Stimulated activated CD8-positive, alpha-beta memory T cell treated with anti-CD3 and anti-CD28 coated beads, Interleukin-12 subunit alpha, Interleukin-12 subunit beta, amount 100 ng/mL, for 1 hour (primary cell): ENCODE measurements at regions not wholly inside any gene's neighbourhood (a gene's known extent, or its start where the extent isn't known, plus 50 kb on each side); places are given as distances from the start of the nearest gene placed in this dataset.
A peak's percentile ranks its signal among the peaks of the same experiment; 100 is the strongest.

Experiments used
- DNase-seq: peaks from one replicate; pipeline ENCODE4 v3.0.0-alpha.2; 2020; ENCODE audit warnings: low read depth

DNA sequence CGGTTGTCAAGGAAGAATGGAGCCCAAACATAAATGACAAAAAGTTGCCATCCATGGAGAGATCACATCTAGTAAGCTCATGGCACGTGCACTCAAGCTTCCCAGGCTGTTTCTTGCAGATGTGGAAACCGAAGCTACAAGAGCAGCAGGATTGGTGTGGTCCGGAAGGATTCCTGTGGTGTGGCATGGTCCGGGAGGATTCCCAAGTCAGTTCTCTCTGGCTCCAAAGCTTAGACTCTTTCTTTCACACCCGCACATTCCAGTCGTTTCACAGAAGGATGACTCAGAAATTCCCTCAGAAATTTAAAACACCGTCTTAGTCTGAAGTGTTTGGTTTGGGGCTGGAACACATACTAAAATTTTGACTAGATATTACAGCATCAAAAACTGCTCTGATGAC, 78.0 kb upstream of the DRD2 start:
- no peak for DNase-seq

DNA sequence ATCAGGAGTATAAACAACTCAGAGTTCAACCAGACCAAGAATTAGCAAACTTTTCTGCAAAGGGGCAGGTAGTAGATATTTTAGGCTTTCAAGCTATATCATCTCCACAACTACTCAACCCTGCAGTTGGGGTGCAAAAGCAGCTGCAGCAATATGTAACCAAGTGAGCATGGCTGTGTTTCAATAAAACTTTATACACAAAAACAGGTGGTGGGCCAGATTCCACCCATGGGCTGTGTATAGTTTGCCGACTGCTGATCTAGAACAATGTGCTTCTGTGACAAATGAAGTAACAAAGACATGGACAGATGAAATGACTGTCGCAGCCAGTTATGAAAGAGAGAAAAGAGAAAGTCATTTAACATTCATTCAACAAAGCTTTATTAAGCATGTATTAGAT, 77.1 kb upstream of the DRD2 start:
- no peak for DNase-seq

DNA sequence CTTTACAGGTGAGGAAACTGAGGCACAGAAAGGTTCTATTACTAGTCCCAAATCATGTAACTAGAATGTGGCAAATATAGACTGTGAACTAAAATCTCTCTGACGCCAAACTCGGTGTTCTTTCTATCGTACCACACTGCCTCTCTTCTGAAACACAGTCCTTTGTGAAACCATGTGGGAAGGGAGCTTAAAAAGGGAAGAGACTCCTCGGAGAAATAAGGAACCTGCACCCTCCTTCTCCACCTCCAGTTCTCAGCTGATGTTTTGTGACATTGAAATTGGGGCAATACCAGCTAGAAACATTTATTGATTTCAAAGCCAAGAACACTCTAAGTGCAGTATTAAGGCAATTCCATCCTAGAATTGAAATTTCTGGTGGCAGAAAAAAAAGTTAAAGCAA, 76.4 kb upstream of the DRD2 start:
- DNase-seq = no peak

DNA sequence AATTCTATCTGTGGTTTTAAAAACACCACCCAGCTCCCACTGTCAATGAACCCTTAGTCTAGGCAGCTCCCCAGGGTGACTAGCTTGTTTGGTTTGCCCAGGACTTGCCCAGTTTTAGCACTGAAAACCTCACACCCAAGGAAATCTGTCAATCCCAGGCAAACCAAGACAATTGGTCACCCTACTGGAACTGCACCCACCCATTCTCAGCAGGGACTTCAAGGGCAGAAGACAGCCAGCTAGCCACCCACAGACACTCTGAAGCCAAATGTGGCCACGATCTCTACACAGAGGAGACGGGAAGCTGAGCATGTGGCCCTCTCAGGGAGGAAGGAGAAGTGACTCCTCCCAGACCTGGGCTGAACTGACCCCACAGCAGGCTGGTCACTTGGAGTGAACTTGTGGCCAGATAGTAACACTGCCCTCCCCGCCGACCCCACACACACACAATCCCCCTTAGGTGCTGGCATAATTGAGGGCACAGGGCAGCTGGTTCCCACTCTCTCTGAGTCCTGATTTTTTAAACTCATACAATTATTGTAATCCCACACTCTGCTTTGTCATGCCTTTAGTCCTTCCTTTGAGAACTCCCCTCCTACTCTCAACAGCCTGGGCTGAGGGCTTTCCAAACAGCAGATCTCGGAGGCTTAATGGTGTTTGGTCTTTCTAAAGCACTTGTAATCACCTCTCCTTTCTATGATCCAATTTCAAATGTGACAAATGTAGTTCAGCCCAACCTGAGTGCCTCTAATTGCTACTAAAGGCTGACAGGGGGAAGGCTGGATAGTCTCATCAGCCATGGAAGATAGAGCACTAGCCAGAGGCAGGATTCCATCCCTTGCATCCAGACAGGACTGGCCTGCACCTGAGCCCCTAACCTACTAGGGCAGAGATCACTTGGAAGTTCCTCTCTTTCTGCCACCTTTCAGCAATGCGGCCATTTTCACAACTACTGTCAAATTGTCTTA, 74.7 kb upstream of the DRD2 start:
- DNase-seq = no peak

DNA sequence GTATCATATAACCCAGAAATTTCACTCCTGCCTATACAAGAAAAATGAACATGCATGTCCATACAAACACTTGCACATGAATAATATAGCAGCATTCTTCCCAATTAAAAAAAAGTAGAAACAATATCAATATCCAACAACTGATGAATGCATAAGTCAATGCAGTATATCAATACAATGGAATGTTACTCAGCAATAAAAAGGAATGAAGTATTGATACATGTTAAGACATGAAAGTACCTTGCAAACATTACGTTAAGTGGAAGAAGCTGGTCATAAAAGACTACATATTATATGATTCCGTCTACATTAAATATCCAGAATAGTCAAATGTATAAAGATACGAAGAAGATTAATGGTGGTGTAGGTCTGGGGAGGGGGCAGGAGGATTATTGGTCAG, 73.9 kb upstream of the DRD2 start:
- no peak for DNase-seq

DNA sequence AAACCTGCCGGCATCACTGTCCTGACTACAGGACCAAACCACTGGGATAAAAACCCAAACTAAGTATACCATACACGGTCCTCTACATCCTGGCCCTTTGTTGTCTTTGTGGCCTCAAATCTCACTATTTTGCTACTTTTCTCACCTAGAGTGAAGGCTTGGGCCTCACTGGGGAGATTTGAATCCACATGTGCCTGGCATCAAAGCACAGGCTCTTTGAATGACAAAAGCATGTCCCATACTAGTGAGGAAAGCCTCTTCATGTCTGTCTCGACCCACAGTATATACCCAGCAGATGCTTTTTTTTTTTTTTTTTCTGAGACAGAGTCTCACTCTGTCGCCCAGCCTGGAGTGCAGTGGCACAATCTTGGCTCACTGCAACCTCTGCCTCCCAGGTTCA, 72.5 kb upstream of the DRD2 start:
- DNase-seq = no peak

DNA sequence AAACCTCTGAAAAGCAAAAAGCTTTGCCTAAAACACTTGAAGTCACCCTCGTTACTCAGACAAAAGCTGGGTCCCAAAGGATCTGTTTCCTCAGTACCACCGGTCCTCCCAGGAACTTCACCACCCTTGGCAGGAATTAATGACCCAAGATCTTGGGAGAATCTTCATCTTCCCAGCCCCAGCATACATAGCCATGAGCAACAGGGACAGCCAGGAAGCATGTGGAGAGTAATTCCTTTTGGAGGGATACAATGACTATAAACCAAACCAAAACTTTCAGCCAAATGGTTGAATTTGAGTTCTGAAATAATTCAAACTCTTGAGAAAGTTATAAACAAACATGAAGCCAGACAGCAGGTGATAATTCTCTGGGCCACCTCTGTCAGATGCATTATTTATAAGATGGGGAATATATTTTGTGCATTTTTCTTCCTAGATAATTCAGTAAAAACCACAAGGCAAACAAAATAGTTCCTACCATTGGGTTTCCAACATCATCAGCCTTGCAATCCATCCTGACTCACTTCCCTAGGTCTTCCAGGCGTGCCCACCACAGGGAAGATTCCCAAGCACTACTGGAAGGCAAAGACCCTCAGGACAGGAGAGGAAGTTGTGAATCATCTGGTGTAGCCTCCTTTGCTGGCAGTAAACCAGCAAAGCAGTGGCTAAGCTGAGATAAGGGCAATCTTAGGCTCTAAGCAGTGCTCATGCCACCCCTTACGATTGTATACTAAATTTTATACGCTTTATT, 71.7 kb upstream of the DRD2 start:
- DNase-seq = no peak

DNA sequence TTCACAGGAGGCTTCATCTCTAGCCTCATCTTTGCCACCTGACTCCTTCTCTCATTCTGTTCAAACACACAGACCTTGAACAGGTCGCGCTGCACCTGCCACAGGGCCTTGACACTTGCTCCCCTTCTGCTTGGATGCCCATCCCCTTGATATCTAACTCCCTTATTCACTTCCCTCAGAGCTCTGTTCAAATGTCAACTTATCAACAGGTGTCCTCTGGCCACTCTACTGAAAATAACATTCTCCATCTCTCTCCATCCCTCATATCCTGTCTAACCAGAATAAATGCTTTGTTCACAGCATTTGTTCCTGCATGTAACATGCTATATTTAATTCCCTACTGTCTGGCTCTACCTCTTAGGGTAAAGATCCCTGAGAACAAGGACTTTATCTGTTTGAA, 67.2 kb upstream of the DRD2 start:
- no peak for DNase-seq

DNA sequence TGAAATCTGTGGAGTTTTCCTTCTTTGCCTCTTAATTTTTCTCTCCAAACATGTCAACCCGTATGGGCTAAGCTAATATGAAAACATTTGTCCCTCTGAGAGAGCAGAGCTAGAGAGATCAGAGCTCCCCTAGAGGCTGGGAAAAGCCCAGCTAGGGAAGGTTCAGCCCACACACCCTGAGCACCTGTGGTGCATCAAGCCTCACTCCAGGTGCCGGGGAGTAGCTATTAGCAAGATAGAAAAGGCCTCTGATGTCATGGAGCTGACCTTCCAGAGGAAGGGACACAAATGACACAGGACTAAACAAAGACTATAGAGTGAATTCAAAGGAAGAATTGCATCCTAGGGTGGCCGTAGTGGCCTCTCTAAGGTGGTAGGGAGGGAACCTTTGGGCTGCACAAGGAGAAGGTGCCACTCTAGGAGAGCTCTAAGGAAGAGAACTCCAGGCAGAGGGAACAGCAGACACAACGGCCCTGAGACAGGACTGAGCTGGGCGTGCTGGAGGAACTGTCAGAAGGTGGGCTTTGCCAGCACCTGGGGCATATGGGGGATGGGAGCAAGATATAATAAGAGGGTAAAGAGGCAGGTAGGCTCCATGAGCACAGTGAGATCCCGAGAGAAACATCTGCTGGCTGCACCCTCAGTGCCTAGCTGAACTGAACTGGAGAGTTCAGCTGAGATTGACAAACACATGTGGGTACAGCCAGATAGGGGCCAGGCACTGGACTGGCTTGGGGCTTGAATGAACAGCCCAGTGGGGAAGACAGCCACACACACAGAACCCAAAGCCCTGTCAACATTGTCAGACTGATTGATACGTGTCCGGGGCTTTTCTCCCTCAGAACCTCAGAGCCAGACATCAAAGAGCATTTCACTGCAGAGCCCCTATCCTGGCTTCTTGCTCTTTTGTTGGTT, 65.5 kb upstream of the DRD2 start:
- DNase-seq = no peak

DNA sequence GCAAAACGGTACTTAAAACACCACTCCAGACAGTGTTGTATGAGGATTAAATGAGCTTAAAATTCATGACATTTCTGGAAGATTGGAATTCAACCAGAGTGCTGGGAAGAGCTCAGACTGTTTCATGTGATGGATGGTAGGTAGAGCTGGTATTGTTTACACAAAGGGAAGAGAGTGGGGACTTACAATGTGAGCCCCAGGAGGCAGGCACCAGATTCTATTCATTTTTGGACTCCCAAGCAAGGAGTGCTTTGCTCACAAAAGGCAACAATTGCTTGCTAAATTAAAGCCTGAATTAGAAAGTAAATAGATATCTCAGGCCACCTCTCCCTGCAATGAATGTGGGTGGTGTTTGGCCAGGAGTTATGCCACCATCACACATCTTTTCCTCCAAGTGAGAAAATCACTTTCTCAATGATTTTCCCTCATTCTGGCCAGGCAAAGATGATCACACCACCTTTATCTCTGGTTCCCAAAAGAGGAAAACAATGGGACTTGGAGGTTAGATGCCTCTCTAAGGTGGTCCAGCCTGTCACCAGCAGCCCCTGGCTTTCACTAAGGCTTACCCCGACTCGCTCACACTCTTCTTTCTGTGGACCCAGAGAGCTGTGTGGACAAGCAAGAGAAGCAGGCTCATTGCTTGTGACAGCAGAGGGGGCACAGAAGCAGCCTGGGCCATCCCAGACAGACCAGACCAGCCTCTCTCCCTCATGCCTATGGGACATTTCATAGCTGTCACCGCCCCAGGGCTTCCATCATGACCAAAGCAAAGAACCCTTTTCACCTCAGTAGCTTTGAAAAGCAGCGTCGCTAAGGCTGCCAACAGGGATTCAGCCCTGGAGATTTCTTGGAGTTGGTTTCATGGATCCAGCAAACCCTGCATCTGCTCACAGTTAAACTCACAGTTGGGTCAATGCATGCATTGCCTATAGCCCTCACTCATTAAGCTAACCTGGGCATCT, 63.5 kb upstream of the DRD2 start:
- no peak for DNase-seq

DNA sequence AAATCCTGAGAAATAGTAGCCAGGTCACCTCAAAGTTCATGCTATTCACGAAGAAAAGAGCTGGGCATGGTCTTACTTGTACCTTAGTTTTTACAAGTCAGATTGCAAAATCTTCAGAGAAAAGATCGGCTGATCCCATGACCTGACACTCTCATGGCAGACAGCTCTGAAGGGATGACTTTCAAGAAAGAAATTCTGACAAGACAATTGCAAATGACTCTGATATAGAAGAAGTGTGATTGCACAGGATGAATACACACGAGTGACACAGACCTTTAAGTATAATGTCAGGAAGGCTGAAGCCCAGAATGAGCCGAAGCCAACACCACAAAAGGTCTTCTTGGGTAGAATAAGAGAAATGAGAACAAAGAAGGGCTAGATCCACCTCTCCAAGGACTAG, 59.4 kb upstream of the DRD2 start:
- no peak for DNase-seq

DNA sequence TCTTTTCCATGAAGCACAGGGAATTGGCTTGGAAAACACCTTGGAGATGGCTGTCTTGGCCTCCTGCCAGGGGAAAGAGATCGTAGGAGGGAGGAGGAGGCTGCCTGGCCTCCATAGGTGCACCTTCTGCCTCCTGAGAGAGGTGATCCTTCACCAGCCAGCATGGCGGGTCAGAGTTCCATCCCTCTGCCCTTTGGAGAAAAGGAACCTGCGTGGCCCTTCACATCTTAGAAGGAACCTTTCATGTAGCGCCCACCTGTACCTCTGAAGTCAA, 58.2 kb upstream of the DRD2 start:
- DNase-seq = no peak

DNA sequence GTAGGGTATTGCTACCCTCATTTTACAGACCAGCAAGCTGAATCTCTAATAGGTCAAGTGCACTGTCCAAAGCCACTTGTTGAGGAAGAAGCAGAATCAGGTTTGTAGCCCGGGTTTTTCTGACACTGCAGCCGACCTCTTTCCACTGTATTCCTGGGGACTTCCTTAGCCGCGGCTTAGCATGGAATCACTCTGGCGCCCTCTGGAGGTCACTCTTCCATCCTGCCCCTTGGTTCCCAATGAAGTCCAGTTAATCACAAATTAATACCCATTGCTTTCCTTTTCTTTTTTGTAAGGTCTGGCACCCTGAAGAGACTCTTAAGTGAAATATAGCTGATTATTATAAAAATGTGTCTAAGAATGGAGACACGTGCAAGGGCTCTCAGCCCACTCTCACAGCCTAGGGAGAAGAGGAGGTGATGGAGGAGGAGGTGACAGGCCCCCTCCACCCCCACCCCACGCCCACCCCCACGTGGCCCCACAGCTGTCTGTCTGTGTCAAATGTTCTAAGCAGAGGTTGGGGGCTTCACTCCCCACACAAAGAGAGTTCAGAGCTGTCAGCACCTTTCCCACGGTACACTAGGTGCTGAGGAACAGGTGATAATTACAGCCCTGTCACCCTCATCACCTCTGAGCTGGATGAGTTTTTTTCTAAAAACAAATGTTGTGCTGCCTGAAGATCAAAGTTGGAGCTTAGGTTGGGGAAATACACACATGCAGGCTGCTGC, 57.7 kb upstream of the DRD2 start:
- DNase-seq = peak; percentile 27

DNA sequence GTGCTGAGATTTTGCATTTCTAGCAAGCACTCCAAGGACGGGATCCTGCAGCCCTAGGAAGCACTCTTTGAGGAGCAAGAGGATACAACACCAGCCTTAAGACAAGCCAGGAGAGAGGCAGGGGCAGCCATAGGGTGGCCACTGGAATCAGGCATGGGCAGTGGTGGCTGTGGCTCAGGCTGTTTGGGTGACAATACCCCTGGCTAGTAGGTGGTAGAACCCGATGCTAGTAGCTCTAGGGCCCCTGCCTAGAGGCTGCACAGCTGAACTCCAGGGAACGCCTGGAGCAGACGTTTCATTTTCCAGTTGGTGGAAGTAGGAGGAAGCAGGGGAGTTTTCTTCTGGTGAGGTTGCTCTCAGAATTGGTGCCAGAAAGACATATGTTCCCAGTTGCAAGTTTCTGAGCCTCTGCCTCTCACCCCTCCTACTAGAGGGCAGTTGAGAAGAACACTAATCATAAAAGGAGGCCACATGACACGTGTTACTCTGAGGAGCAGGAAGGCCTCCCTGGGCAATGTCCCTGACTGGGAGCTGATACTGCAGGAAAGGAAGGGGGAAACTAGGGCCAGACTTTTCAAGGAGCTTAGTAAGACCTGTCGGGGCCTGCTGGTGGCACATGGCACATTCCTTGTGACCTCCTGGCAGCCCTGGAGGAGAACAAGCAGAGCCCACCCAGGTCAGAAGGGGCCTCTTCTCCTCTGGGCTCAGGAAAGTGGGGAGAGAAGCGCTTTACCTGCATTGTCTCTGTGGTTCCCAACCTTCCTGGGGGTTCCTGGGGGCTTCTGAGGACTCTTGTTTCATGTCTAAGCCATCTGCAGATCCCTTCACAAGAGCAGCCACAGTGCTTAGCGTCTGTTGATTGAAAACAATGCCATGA, 56.6 kb upstream of the DRD2 start:
- DNase-seq = no peak

DNA sequence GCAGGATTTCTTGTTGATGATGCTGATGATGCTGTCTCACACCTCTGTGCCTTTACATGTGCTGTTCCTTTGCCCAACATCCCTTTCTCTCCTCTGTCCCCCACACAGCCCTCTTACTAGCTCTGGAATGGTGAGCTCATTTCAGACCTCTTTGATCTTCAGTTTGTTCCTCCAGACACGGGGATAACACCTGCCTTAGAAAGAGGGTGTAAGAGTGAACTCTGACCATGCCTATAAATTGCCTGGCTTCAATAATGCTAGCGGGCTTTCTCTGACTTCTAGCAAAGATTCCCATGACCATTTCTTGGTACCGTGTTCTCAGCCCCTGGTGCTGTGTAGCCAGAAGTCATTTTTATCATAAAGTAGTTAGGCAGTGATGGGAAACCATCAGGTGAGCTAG, 55.9 kb upstream of the DRD2 start:
- no peak for DNase-seq

DNA sequence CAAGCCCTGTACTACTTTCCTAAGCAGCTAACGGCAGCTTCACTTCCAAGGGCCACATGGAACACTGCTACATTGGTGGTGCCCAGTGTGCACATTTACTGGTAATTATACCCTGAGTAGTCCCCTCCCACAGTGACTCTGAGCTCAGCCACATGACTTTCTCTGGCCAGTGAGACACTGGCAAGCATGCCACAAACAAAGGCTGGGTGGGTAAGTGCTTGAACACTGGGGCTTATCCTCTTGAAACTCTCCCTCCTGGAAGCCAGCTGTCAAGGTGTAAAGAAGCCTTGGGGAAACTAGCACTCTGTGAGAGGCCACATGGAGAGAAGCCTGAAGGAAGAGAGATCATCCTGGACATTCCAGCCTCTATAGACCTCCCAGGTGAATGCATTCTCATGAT, 54.4 kb upstream of the DRD2 start:
- no peak for DNase-seq

DNA sequence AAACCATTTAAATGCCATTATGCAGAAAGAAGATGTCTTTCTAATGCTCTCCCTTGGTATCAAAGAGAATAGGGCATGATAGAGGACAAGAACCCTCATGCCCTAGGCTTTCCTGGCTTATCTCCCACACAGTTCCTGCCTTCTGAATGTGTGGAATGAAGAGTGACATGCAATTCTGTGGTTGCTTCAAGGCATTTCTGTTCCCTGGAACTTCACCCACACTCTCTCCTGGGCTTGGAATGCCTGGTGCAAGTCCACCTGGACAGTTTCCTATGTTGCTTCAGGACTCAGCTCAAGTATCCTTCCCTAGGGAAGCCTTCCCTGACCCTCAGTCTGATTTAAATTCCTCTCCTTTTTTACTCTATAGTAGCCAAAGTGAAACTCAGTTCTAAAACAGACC, 53.8 kb upstream of the DRD2 start:
- no peak for DNase-seq

DNA sequence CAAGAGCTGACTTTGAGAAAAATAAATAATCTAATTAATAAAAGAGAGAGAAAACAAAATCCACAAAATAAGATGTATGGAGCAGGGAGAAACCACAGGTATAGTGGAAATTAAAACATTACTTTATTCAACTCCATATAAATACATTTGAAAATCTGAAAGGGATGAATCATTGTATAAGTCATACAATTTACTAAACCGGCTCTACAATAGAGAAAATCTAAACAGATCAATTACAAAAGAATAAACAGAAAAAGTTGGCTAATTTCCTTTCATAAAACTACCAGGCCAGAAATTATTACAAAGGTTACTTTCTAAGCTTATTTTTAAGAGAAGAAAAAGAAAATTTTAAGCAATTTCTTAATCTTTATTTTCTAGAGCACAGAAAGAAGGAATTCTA, 51.3 kb upstream of the DRD2 start:
- DNase-seq = no peak
